Naive thymus-derived CD4-positive, alpha-beta T cell (primary cell): ENCODE measurements at regions not wholly inside any gene's neighbourhood (a gene's known extent, or its start where the extent isn't known, plus 50 kb on each side); places are given as distances from the start of the nearest gene placed in this dataset.
A peak's percentile ranks its signal among the peaks of the same experiment; 100 is the strongest.

Experiments
- ATAC-seq: fragments of 150-1000 bp; cut with Tn5 transposase; 2 replicates; pipeline ENCODE4 v1.10.0; 2021; ENCODE audit warnings: mild to moderate bottlenecking, moderate library complexity
- CTCF ChIA-PET: fragments of 350-600 bp; sonication (Branson Sonifier 250); formaldehyde crosslinking; loops from one replicate; lab custom pipeline; 2021; ENCODE audit warnings: antibody characterized with exemption; lab: Charles Lee
- POLR2A ChIA-PET: fragments of 350-600 bp; sonication (Branson Sonifier 250); formaldehyde crosslinking; loops from one replicate; lab custom pipeline; 2021; ENCODE audit warnings: antibody characterized with exemption, inconsistent platforms; lab: Charles Lee
- DNase-seq, 9 donors: peaks; one replicate each; pipeline versions ENCODE4 v3.0.0 to v3.0.0-alpha.2; 2020 to 2022; ENCODE audit warnings: mixed read lengths in 1 of 9
- H3K27ac ChIP-seq: one replicate; pipeline ENCODE4 v1.7.0; 2013; ENCODE audit warnings: mild to moderate bottlenecking, low read depth, low read length, moderate library complexity
- H3K27me3 ChIP-seq, 2 donors: one replicate each; pipeline ENCODE4 v1.7.0; 2013; ENCODE audit warnings: low read length in 2 of 2, mild to moderate bottlenecking in 2 of 2, moderate library complexity in 2 of 2; ENCODE audit not compliant: control insufficient read depth in 2 of 2, insufficient read depth in 2 of 2
- H3K36me3 ChIP-seq, 3 experiments: 1 replicate in 2 of 3; 2 replicates in 1 of 3; pipeline ENCODE4 v1.7.0; 2013; ENCODE audit warnings: low read length in 3 of 3, mild to moderate bottlenecking in 3 of 3, moderate library complexity in 1 of 3; ENCODE audit not compliant: insufficient read depth in 3 of 3, control insufficient read depth in 2 of 3
- H3K4me1 ChIP-seq, 2 donors: one replicate each; pipeline ENCODE4 v1.7.0; 2013; ENCODE audit warnings: low read length in 2 of 2, mild to moderate bottlenecking in 2 of 2, moderate library complexity in 1 of 2; ENCODE audit not compliant: control insufficient read depth in 2 of 2, insufficient read depth in 2 of 2
- H3K4me3 ChIP-seq: 2 replicates; pipeline ENCODE4 v1.7.0; 2013; ENCODE audit warnings: mild to moderate bottlenecking, low read length
- H3K9me3 ChIP-seq, 3 experiments: 1 replicate in 2 of 3; 2 replicates in 1 of 3; pipeline ENCODE4 v1.7.0; 2013; ENCODE audit warnings: low read length in 3 of 3; ENCODE audit not compliant: control insufficient read depth in 2 of 3
- H3K27ac Mint-ChIP-seq, 9 donors: one replicate each; pipeline ENCODE4 v1.8.0; 2020 to 2022; ENCODE audit warnings: mixed read lengths in 9 of 9, mild to moderate bottlenecking in 8 of 9, moderate library complexity in 5 of 9, inconsistent platforms in 2 of 9
- H3K27me3 Mint-ChIP-seq, 5 donors: one replicate each; pipeline ENCODE4 v1.8.0; 2021 to 2022; ENCODE audit warnings: mixed read lengths in 5 of 5, mild to moderate bottlenecking in 1 of 5
- H3K36me3 Mint-ChIP-seq, 5 donors: one replicate each; pipeline ENCODE4 v1.8.0; 2020 to 2022; ENCODE audit warnings: mixed read lengths in 5 of 5, mild to moderate bottlenecking in 3 of 5, inconsistent platforms in 1 of 5
- H3K4me1 Mint-ChIP-seq, 7 donors: one replicate each; pipeline ENCODE4 v1.8.0; 2020 to 2022; ENCODE audit warnings: mixed read lengths in 7 of 7, mild to moderate bottlenecking in 3 of 7, inconsistent platforms in 1 of 7
- H3K4me3 Mint-ChIP-seq, 10 donors: one replicate each; pipeline ENCODE4 v1.8.0; 2020 to 2022; ENCODE audit warnings: mild to moderate bottlenecking in 10 of 10, mixed read lengths in 10 of 10, moderate library complexity in 6 of 10, inconsistent platforms in 2 of 10
- H3K9me3 Mint-ChIP-seq, 11 donors: one replicate each; pipeline ENCODE4 v1.8.0; 2020 to 2022; ENCODE audit warnings: mixed read lengths in 11 of 11, mild to moderate bottlenecking in 4 of 11, inconsistent platforms in 1 of 11, moderate library complexity in 1 of 11
- intact Hi-C, 2 donors: fragments of 100-400 bp; cut with micrococcal nuclease; formaldehyde crosslinking; loops; one replicate each; pipeline ENCODE4 v1.15.1; 2023

GRCh38 chr4:122522944-122523343 lies 66.4 kb upstream of the IL2 start:
- Mint-ChIP-seq H3K36me3 (peaks cover 0 to 21% (median 9%) of the 10 kb centered on the region in 5 donors), H3K4me1 (no peaks in the 10 kb centered on the region), H3K4me3 (no peak overlapping the region), H3K9me3 (peaks cover 0 to 30% (median 22%) of the 10 kb centered on the region in 11 donors), H3K27ac (no peak overlapping the region), H3K27me3 (peaks cover 0 to 15% (median 0%) of the 10 kb centered on the region in 5 donors)
- DNase-seq (no peak), ATAC-seq (no peak)
- POLR2A ChIA-PET = no interaction called here
- no peak overlapping the region for H3K4me3 ChIP-seq
- no peaks in the 10 kb centered on the region for H3K27me3 ChIP-seq
- intact Hi-C loops = no loop called here
- H3K27ac ChIP-seq = no peak overlapping the region
- no peaks in the 10 kb centered on the region for H3K36me3 ChIP-seq
- CTCF ChIA-PET = no interaction called here
- H3K9me3 ChIP-seq = no peaks in the 10 kb centered on the region
- H3K4me1 ChIP-seq = no peaks in the 10 kb centered on the region

GRCh38 chr4:122517345-122517744 lies 60.8 kb upstream of the IL2 start:
- Histone ChIP-seq H3K9me3 (no peaks in the 10 kb centered on the region), H3K4me1 (no peaks in the 10 kb centered on the region), H3K27ac (no peak overlapping the region), H3K27me3 (no peaks in the 10 kb centered on the region), H3K36me3 (no peaks in the 10 kb centered on the region), H3K4me3 (no peak overlapping the region)
- intact Hi-C loops = no loop called here
- DNase-seq = no peak
- no peak for ATAC-seq
- POLR2A ChIA-PET = interaction anchor here (0.6 kb wide), 1 partner anchor 54 kb away, joined by 5 read pairs; no protein-coding TSS in a partner anchor
- no peak overlapping the region for H3K27ac Mint-ChIP-seq
- H3K4me1 Mint-ChIP-seq = peaks cover 0 to 14% (median 0%) of the 10 kb centered on the region in 7 donors
- no peak overlapping the region for H3K4me3 Mint-ChIP-seq
- H3K9me3 Mint-ChIP-seq = peaks cover 0 to 8% (median 0%) of the 10 kb centered on the region in 11 donors
- H3K27me3 Mint-ChIP-seq = peaks cover 0 to 5% (median 0%) of the 10 kb centered on the region in 5 donors
- CTCF ChIA-PET = no interaction called here
- H3K36me3 Mint-ChIP-seq = peaks cover 0 to 11% (median 0%) of the 10 kb centered on the region in 5 donors

- H3K9me3 Mint-ChIP-seq = peaks cover 0 to 8% (median 0%) of the 10 kb centered on the region in 11 donors
- Histone ChIP-seq H3K27ac (no peak overlapping the region), H3K27me3 (no peaks in the 10 kb centered on the region), H3K4me3 (no peak overlapping the region), H3K9me3 (no peaks in the 10 kb centered on the region), H3K36me3 (no peaks in the 10 kb centered on the region), H3K4me1 (no peaks in the 10 kb centered on the region)
- ChIA-PET CTCF (no interaction called here), POLR2A (no interaction called here)
- ATAC-seq (no peak), DNase-seq (no peak)
- peaks cover 0 to 14% (median 0%) of the 10 kb centered on the region in 7 donors for H3K4me1 Mint-ChIP-seq
- no peak overlapping the region for H3K4me3 Mint-ChIP-seq
- peaks cover 0 to 11% (median 0%) of the 10 kb centered on the region in 5 donors for H3K36me3 Mint-ChIP-seq
- H3K27me3 Mint-ChIP-seq = peaks cover 0 to 12% (median 0%) of the 10 kb centered on the region in 5 donors
- intact Hi-C loops = no loop called here
- H3K27ac Mint-ChIP-seq = no peak overlapping the region
These were observed 59.9 kb upstream of the IL2 start for GRCh38 chr4:122516376-122516775.

- Histone ChIP-seq H3K27ac (no peak overlapping the region), H3K36me3 (no peaks in the 10 kb centered on the region), H3K27me3 (no peaks in the 10 kb centered on the region), H3K9me3 (no peaks in the 10 kb centered on the region), H3K4me3 (no peak overlapping the region), H3K4me1 (no peaks in the 10 kb centered on the region)
- peaks cover 0 to 12% (median 0%) of the 10 kb centered on the region in 5 donors for H3K27me3 Mint-ChIP-seq
- H3K27ac Mint-ChIP-seq = no peak overlapping the region
- peaks cover 0 to 14% (median 0%) of the 10 kb centered on the region in 7 donors for H3K4me1 Mint-ChIP-seq
- POLR2A ChIA-PET = no interaction called here
- DNase-seq (no peak), ATAC-seq (no peak)
- H3K4me3 Mint-ChIP-seq = no peak overlapping the region
- intact Hi-C loops = no loop called here
- CTCF ChIA-PET = no interaction called here
- H3K9me3 Mint-ChIP-seq = peaks cover 0 to 3% (median 0%) of the 10 kb centered on the region in 11 donors
- peaks cover 0 to 5% (median 0%) of the 10 kb centered on the region in 5 donors for H3K36me3 Mint-ChIP-seq
These were observed 58.1 kb upstream of the IL2 start for GRCh38 chr4:122514671-122515070.

GRCh38 chr4:122512430-122512829 lies 55.9 kb upstream of the IL2 start:
- ATAC-seq (no peak), DNase-seq (no peak)
- H3K27me3 Mint-ChIP-seq = peaks cover 0 to 12% (median 0%) of the 10 kb centered on the region in 5 donors
- no peak overlapping the region for H3K4me3 ChIP-seq
- H3K27me3 ChIP-seq = no peaks in the 10 kb centered on the region
- ChIA-PET POLR2A (no interaction called here), CTCF (no interaction called here)
- intact Hi-C loops = no loop called here
- no peak overlapping the region for H3K27ac Mint-ChIP-seq
- H3K4me3 Mint-ChIP-seq = no peak overlapping the region
- no peaks in the 10 kb centered on the region for H3K9me3 ChIP-seq
- H3K36me3 ChIP-seq = no peaks in the 10 kb centered on the region
- no peaks in the 10 kb centered on the region for H3K36me3 Mint-ChIP-seq
- H3K4me1 Mint-ChIP-seq = peaks cover 0 to 29% (median 10%) of the 10 kb centered on the region in 7 donors
- no peak overlapping the region for H3K27ac ChIP-seq
- no peaks in the 10 kb centered on the region for H3K9me3 Mint-ChIP-seq
- no peaks in the 10 kb centered on the region for H3K4me1 ChIP-seq

GRCh38 chr4:122508083-122508482 lies 51.6 kb upstream of the IL2 start:
- POLR2A ChIA-PET = no interaction called here

More at GRCh38 chr4:122508083-122508482, 51.6 kb upstream of the IL2 start:
- peak; percentile 49 for ATAC-seq
- Mint-ChIP-seq H3K4me3 (peak overlapping the region in 6 of 10 donors; percentile 20 to 68 (median 24)), H3K36me3 (peaks cover 0 to 5% (median 0%) of the 10 kb centered on the region in 5 donors), H3K9me3 (peaks cover 0 to 3% (median 0%) of the 10 kb centered on the region in 11 donors), H3K27me3 (peaks cover 0 to 12% (median 0%) of the 10 kb centered on the region in 5 donors), H3K27ac (peak overlapping the region in 1 of 9 donors; percentile 81), H3K4me1 (peaks cover 0 to 38% (median 10%) of the 10 kb centered on the region in 7 donors)
- no peak overlapping the region for H3K27ac ChIP-seq
- peak in 1 of 9 donors; percentile 4 for DNase-seq
- intact Hi-C loops = loop anchor here in 1 of 2 donors (2.0 kb wide), 2 partner anchors 35 to 69 kb away; no protein-coding TSS in a partner anchor
- H3K4me1 ChIP-seq = no peaks in the 10 kb centered on the region
- CTCF ChIA-PET = no interaction called here
- no peaks in the 10 kb centered on the region for H3K27me3 ChIP-seq
- no peak overlapping the region for H3K4me3 ChIP-seq
- no peaks in the 10 kb centered on the region for H3K9me3 ChIP-seq
- no peaks in the 10 kb centered on the region for H3K36me3 ChIP-seq
